Fibroblast of lung (primary cell): ENCODE measurements at regions not wholly inside any gene's neighbourhood (a gene's known extent, or its start where the extent isn't known, plus 50 kb on each side); places are given as distances from the start of the nearest gene placed in this dataset.

ENCODE experiments used
- EZH2 ChIP-seq: IDR thresholded peaks from 2 replicates; pipeline ENCODE4 v1.5.1; 2012; ENCODE audit warnings: low read length, control low read depth, mild to moderate bottlenecking; ENCODE audit errors: missing control alignments
- TF ChIP-seq, protein P1 (sequence below), 2 donors: IDR thresholded peaks in 1 of 2; conservative IDR thresholded peaks in 1 of 2; 1 replicate in 1 of 2; 2 replicates in 1 of 2; pipeline ENCODE4 v1.5.1; 2011 to 2012; ENCODE audit warnings: low read length in 2 of 2, control low read depth in 1 of 2, inconsistent platforms in 1 of 2, low read depth in 1 of 2, mild to moderate bottlenecking in 1 of 2

DNA sequence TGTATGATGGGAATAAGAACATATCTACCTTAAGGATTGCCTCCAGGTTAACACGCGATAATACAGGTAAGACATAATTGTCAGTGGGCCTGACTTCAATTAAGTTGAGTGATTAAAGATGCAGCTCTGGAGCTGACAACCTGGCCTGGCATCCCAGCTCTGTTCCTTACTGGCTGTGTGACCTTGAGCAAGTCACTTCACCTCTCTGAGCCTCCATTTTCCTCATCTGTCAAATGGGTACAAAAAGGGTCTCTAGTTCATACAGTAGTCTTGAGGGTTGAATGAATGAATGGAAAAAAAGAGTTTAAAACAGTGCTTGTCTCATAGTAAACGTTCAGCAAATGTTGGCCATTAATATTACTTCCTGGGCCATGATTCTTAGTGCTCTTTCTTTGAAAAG, 213.9 kb downstream of the PHETA1 start:
- TF ChIP-seq, protein P1, sequence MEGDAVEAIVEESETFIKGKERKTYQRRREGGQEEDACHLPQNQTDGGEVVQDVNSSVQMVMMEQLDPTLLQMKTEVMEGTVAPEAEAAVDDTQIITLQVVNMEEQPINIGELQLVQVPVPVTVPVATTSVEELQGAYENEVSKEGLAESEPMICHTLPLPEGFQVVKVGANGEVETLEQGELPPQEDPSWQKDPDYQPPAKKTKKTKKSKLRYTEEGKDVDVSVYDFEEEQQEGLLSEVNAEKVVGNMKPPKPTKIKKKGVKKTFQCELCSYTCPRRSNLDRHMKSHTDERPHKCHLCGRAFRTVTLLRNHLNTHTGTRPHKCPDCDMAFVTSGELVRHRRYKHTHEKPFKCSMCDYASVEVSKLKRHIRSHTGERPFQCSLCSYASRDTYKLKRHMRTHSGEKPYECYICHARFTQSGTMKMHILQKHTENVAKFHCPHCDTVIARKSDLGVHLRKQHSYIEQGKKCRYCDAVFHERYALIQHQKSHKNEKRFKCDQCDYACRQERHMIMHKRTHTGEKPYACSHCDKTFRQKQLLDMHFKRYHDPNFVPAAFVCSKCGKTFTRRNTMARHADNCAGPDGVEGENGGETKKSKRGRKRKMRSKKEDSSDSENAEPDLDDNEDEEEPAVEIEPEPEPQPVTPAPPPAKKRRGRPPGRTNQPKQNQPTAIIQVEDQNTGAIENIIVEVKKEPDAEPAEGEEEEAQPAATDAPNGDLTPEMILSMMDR (conservative IDR thresholded peaks at IDR 0.05 in 1 of 2, IDR thresholded peaks at IDR 0.05 in 1 of 2; ENCODE audit: low read depth in 1 of 2, low read length in 2 of 2), result no peak
- TF ChIP-seq EZH2, result no peak
